Heart right ventricle (tissue), 16 donors: ENCODE measurements at regions not wholly inside any gene's neighbourhood (a gene's known extent, or its start where the extent isn't known, plus 50 kb on each side); places are given as distances from the start of the nearest gene placed in this dataset.
A peak's percentile ranks its signal among the peaks of the same experiment; 100 is the strongest.

Experiments used
- ATAC-seq, 8 donors: fragments of 200-7000 bp; cut with Tn5 transposase; one replicate each; pipeline ENCODE4 v1.9.1; 2020; ENCODE audit warnings: mild to moderate bottlenecking in 8 of 8, moderate library complexity in 8 of 8, moderate number of reproducible peaks in 1 of 8
- DNase-seq, 2 donors: peaks; one replicate each; pipeline ENCODE4 v3.0.0-alpha.2; 2020
- H3K27ac ChIP-seq, 10 donors: fragments of 200-600 bp; sonication (generic) in 2 of 10; one replicate each; pipeline versions ENCODE4 v1.5.0 to v1.8.0; 2020 to 2022; ENCODE audit warnings: mild to moderate bottlenecking in 3 of 10
- H3K27me3 ChIP-seq, 7 donors: fragments of 200-600 bp; one replicate each; pipeline ENCODE4 v1.8.0; 2021 to 2022; ENCODE audit warnings: mild to moderate bottlenecking in 2 of 7
- H3K36me3 ChIP-seq, 9 donors: fragments of 200-600 bp; sonication (generic) in 1 of 9; one replicate each; pipeline versions ENCODE4 v1.5.0 to v1.8.0; 2020 to 2022; ENCODE audit warnings: mild to moderate bottlenecking in 2 of 9
- H3K4me1 ChIP-seq, 9 donors: fragments of 200-600 bp; sonication (generic) in 1 of 9; one replicate each; pipeline versions ENCODE4 v1.5.0 to v1.8.0; 2020 to 2022; ENCODE audit warnings: mild to moderate bottlenecking in 4 of 9
- H3K4me3 ChIP-seq, 10 donors: fragments of 200-600 bp; sonication (generic) in 2 of 10; one replicate each; pipeline versions ENCODE4 v1.5.0 to v1.8.0; 2020 to 2022; ENCODE audit warnings: mild to moderate bottlenecking in 7 of 10, moderate library complexity in 2 of 10
- H3K9me3 ChIP-seq, 11 donors: fragments of 200-600 bp in 10 of 11; sonication (generic) in 2 of 11; one replicate each; pipeline versions ENCODE4 v1.5.0 to v1.8.0; 2013 to 2022; ENCODE audit warnings: mild to moderate bottlenecking in 2 of 11, control low read depth in 1 of 11, moderate library complexity in 1 of 11
- WGBS, 2 donors: extraction: QIAGEN DNeasy Blood & Tissue Kit; methylation state at CpG; one replicate each; pipeline ENCODE4 v1.1.7; 2013; ENCODE audit warnings: inconsistent platforms in 1 of 2; 5-methylcytosine and 5-hydroxymethylcytosine counted together
- intact Hi-C, 10 donors: fragments of 100-400 bp; cut with DNase I; formaldehyde crosslinking; loops; one replicate each; pipeline versions ENCODE4 v1.11.1 to v1.14.2; 2022
- TF ChIP-seq, protein P1 (sequence below), 9 donors: fragments of 200-600 bp; sonication (generic) in 2 of 9; IDR thresholded peaks; one replicate each; pipeline versions ENCODE4 v1.5.0 to v1.8.0; 2021 to 2022; ENCODE audit warnings: antibody characterized with exemption in 9 of 9, mild to moderate bottlenecking in 5 of 9, moderate library complexity in 1 of 9
- donor health status: Arrhythmogenic right ventricular cardiomyopathy.
- donor health status: ischemic (EF 13 %, LVEDD 7.1; RV severe dilation, severe dysfunction).
- donor health status: healthy with polysubstance abuse.
- donor health status: DM: no; HTN: yes; CAD: no.
- donor health status: DM: no; HTN: no; CAD: no.
- donor health status: ischemic (EF 25% LVEDD 6.9; RV normal size, moderate dysfunction).
- donor health status: ischemic (EF 25% LVEDD 5.7; RV mildly dilated, moderate dysfunction).
- donor health status: healthy.
- donor health status: DM: yes; HTN: yes; CAD: no.
- donor health status: Ischemic cardiomyopathy.
- donor health status: ischemic (EF 35%, LVEDD 5.7; RV mildly dilated, moderate dysfunction).
- donor health status: nonischemic (EF 11% LVEDD 7.7; RV severe dilation, severe dysfunction).
- donor health status: DM: yes; HTN: yes; CAD: no.
- donor health status: PGD.
- donor health status: ischemic (EF 29% LVEDD 5.4; RV normal size, mild dysfunction).
- donor health status: nonischemic (EF 23%, LVEDD 6.1; RV moderate dilation, normal function).

DNA sequence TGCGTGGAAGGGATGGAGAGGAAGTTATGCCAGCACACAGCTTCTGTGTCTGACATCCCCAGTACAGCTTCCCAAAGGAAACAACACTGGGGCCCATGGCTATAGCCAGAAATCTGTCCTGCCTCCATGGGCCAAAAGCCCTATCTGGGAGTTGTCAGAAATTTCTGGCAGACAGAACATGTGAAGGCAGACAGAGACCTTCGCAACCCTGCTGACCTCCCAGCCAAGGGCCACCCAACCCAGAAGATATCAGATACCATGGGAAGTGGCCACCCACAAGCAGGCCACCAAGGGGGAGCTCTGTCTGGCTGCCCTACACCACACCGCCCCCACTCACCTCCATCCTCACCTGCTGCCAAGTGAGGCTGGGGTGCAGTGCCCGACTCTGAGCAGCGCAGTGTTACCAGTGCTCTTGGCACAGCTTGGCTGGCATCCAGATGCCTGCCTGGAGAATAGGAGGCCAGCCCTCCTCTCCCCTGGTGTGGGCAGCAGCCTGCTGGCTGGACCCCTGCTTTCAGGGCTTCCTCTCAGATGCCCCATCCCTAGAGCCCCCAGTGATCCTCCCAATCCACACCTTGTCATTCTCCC is 61.6 kb upstream of the NEURL1B start:
- Histone ChIP-seq H3K4me1 (peaks cover 18 to 74% (median 42%) of the 10 kb centered on the region in 9 donors), H3K27ac (no peak overlapping the region), H3K27me3 (no peaks in the 10 kb centered on the region), H3K4me3 (no peak overlapping the region), H3K9me3 (no peaks in the 10 kb centered on the region), H3K36me3 (no peaks in the 10 kb centered on the region)
- WGBS, 2 donors = 60 to 64% methylated on average over 5 of the region's 5 CpGs
- ATAC-seq = no peak
- no peak for DNase-seq
- TF ChIP-seq, protein P1, sequence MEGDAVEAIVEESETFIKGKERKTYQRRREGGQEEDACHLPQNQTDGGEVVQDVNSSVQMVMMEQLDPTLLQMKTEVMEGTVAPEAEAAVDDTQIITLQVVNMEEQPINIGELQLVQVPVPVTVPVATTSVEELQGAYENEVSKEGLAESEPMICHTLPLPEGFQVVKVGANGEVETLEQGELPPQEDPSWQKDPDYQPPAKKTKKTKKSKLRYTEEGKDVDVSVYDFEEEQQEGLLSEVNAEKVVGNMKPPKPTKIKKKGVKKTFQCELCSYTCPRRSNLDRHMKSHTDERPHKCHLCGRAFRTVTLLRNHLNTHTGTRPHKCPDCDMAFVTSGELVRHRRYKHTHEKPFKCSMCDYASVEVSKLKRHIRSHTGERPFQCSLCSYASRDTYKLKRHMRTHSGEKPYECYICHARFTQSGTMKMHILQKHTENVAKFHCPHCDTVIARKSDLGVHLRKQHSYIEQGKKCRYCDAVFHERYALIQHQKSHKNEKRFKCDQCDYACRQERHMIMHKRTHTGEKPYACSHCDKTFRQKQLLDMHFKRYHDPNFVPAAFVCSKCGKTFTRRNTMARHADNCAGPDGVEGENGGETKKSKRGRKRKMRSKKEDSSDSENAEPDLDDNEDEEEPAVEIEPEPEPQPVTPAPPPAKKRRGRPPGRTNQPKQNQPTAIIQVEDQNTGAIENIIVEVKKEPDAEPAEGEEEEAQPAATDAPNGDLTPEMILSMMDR (IDR thresholded peaks at IDR 0.05) = no peak
- intact Hi-C loops = loop anchor here in 1 of 10 donors (5.0 kb wide), 1 partner anchor 72 kb away; no protein-coding TSS in a partner anchor

- no peak overlapping the region for H3K27ac ChIP-seq
- ATAC-seq (no peak), DNase-seq (no peak)
- no peaks in the 10 kb centered on the region for H3K27me3 ChIP-seq
- no peaks in the 10 kb centered on the region for H3K36me3 ChIP-seq
- no peak overlapping the region for H3K4me3 ChIP-seq
- 80 to 92% methylated on average over 7 of the region's 7 CpGs for WGBS, 2 donors
- peaks cover 0 to 4% (median 0%) of the 10 kb centered on the region in 11 donors for H3K9me3 ChIP-seq
- TF ChIP-seq, protein P1 (IDR thresholded peaks at IDR 0.05) = no peak
- intact Hi-C loops = loop anchor here in 1 of 10 donors (5.0 kb wide), 1 partner anchor 70 kb away; no protein-coding TSS in a partner anchor
- H3K4me1 ChIP-seq = peaks cover 9 to 65% (median 23%) of the 10 kb centered on the region in 9 donors
Observed at GRCh38 chr5:172577267-172577909, 63.7 kb upstream of the NEURL1B start.

- no peak for DNase-seq
Observed at GRCh38 chr5:172575816-172576545, 65.1 kb upstream of the NEURL1B start.

More at GRCh38 chr5:172575816-172576545, 65.1 kb upstream of the NEURL1B start:
- Histone ChIP-seq H3K4me1 (peaks cover 8 to 54% (median 26%) of the 10 kb centered on the region in 9 donors), H3K9me3 (peaks cover 0 to 4% (median 0%) of the 10 kb centered on the region in 11 donors), H3K36me3 (no peaks in the 10 kb centered on the region), H3K27me3 (no peaks in the 10 kb centered on the region), H3K4me3 (no peak overlapping the region), H3K27ac (peak overlapping the region in 3 of 10 donors; percentile 14 to 38 (median 15))
- 83 to 89% methylated on average over 10 of the region's 10 CpGs for WGBS, 2 donors
- TF ChIP-seq, protein P1 (IDR thresholded peaks at IDR 0.05) = no peak
- intact Hi-C loops = loop anchor here in 1 of 10 donors (5.0 kb wide), 1 partner anchor 69 kb away; no protein-coding TSS in a partner anchor
- ATAC-seq = peak in 3 of 8 donors; percentile 14 to 29 (median 20)
